SK-N-MC (cell line): ENCODE measurements at regions not wholly inside any gene's neighbourhood (a gene's known extent, or its start where the extent isn't known, plus 50 kb on each side); places are given as distances from the start of the nearest gene placed in this dataset.

Experiments used
- EZH2 ChIP-seq: fragments of 200-600 bp; sonication (generic); IDR thresholded peaks from one replicate; pipeline ENCODE4 v1.6.1; 2017; ENCODE audit warnings: antibody characterized with exemption
- POLR2AphosphoS5 ChIP-seq: IDR thresholded peaks from 2 replicates; pipeline ENCODE4 v1.6.1; 2012; ENCODE audit warnings: mild to moderate bottlenecking, low read depth, low read length, borderline replicate concordance

DNA sequence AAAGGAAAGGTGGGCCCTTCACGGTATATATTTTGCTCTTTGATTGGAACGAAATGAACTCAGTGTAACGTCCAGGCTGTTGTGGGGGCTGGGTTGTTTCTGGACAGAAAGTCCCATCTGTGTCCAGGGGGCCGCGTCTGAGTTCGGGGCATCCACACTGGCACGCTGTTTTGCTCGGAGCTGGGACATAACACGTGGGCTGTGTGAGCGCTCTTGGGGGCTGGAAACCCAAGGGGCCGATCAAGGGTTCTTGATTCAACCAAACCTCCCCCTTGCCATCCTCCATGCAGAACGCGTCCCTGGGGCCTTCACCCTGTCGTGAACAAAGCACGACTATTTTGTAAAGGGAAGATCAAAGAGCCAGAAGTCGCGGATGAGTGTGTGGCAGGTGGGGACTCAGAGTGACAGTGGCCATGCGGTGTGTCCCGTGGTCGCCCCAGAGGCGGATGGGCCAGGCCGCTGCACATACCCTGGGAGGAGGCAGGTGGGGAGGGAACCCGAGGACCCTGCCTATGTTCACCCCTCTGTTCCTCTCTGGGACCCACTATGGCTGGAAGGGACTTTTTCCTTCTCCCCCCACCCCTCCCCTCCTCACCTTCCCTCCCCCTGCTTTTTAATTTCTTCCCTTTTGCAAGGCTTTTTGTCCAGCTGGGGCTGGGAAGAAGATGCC, 387.2 kb downstream of the SEC14L1 start:
- TF ChIP-seq POLR2AphosphoS5 = no peak
- TF ChIP-seq EZH2 = no peak
